B cell (primary cell): ENCODE measurements at regions not wholly inside any gene's neighbourhood (a gene's known extent, or its start where the extent isn't known, plus 50 kb on each side); places are given as distances from the start of the nearest gene placed in this dataset.

Experiments
- ATAC-seq: fragments of 200-7000 bp; cut with Tn5 transposase; one replicate; pipeline ENCODE4 v1.10.0; 2021; ENCODE audit warnings: low read depth, mild to moderate bottlenecking, moderate number of reproducible peaks, moderate library complexity
- CTCF ChIA-PET: fragments of 350-600 bp; sonication (Branson Sonifier 250); formaldehyde crosslinking; loops from one replicate; lab custom pipeline; 2021; ENCODE audit warnings: antibody characterized with exemption, inconsistent platforms; lab: Charles Lee
- POLR2A ChIA-PET: fragments of 350-600 bp; sonication (Branson Sonifier 250); formaldehyde crosslinking; loops from one replicate; lab custom pipeline; 2021; ENCODE audit warnings: antibody characterized with exemption; lab: Charles Lee
- DNase-seq: peaks from one replicate; pipeline ENCODE4 v3.0.0; 2013
- H2AFZ ChIP-seq: 2 replicates; pipeline ENCODE4 v1.6.1; 2012; ENCODE audit warnings: mild to moderate bottlenecking, low read depth, low read length; ENCODE audit not compliant: insufficient read depth, poor library complexity, severe bottlenecking
- H3K27ac ChIP-seq, 2 donors: 1 replicate in 1 of 2; 2 replicates in 1 of 2; pipeline ENCODE4 v1.5.1; 2012 to 2013; ENCODE audit warnings: low read length in 2 of 2, mild to moderate bottlenecking in 2 of 2, moderate library complexity in 1 of 2
- H3K27me3 ChIP-seq, 4 experiments: fragments of 200-600 bp in 1 of 4; sonication (generic) in 1 of 4; replicated peaks in 1 of 4; 1 replicate in 2 of 4; 2 replicates in 2 of 4; pipeline versions ENCODE4 v1.6.1 to v1.7.0; 2013 to 2016; ENCODE audit warnings: low read length in 3 of 4, mild to moderate bottlenecking in 2 of 4, mixed read lengths in 1 of 4, moderate library complexity in 1 of 4; ENCODE audit not compliant: insufficient read depth in 4 of 4, control insufficient read depth in 3 of 4; ENCODE audit errors: control extremely low read depth in 1 of 4
- H3K36me3 ChIP-seq, 2 experiments: replicated peaks in 1 of 2; 1 replicate in 1 of 2; 2 replicates in 1 of 2; pipeline versions ENCODE4 v1.6.1 to v1.7.1; 2013; ENCODE audit warnings: low read length in 1 of 2; ENCODE audit not compliant: insufficient read depth in 2 of 2, control insufficient read depth in 1 of 2; ENCODE audit errors: control extremely low read depth in 1 of 2, extremely low read depth in 1 of 2
- H3K4me1 ChIP-seq, 2 donors: fragments of 200-600 bp in 1 of 2; sonication (generic) in 1 of 2; 1 replicate in 1 of 2; 2 replicates in 1 of 2; pipeline versions ENCODE4 v1.5.1 to v1.6.1; 2013 to 2017; ENCODE audit warnings: low read length in 2 of 2; ENCODE audit not compliant: control insufficient read depth in 2 of 2, insufficient read depth in 2 of 2
- H3K4me2 ChIP-seq: replicated peaks from 2 replicates; pipeline ENCODE3; 2012; ENCODE audit warnings: mild to moderate bottlenecking, low read depth, low read length; ENCODE audit not compliant: poor library complexity, severe bottlenecking
- H3K4me3 ChIP-seq, 5 experiments: fragments of 200-600 bp in 1 of 5; sonication (generic) in 1 of 5; 1 replicate in 3 of 5; 2 replicates in 2 of 5; pipeline versions ENCODE4 v1.5.1 to v1.7.0; 2011 to 2016; ENCODE audit warnings: low read length in 4 of 5, mild to moderate bottlenecking in 4 of 5, low read depth in 2 of 5, control low read depth in 1 of 5, moderate library complexity in 1 of 5; ENCODE audit not compliant: insufficient read depth in 1 of 5; ENCODE audit errors: control extremely low read depth in 1 of 5, extremely low read depth in 1 of 5
- H3K79me2 ChIP-seq: fragments of 200-600 bp; sonication (generic); one replicate; pipeline ENCODE4 v1.6.0; 2016; ENCODE audit warnings: low read length; ENCODE audit not compliant: control insufficient read depth, insufficient read depth
- H3K9ac ChIP-seq: fragments of 200-600 bp; sonication (generic); 2 replicates; pipeline ENCODE4 v1.6.1; 2017; ENCODE audit warnings: mild to moderate bottlenecking, low read length, moderate library complexity
- H3K9me3 ChIP-seq, 3 donors: one replicate each; pipeline versions ENCODE4 v1.6.1 to v1.7.1; 2013; ENCODE audit warnings: low read length in 2 of 3; ENCODE audit not compliant: control insufficient read depth in 2 of 3, insufficient read depth in 1 of 3; ENCODE audit errors: control extremely low read depth in 1 of 3
- H4K20me1 ChIP-seq: 2 replicates; pipeline ENCODE4 v1.6.0; 2012; ENCODE audit warnings: mild to moderate bottlenecking, low read length; ENCODE audit not compliant: insufficient read depth, control insufficient read depth, poor library complexity, severe bottlenecking
- H3K27ac Mint-ChIP-seq: one replicate; pipeline ENCODE4 v1.8.0; 2021; ENCODE audit warnings: mixed read lengths
- H3K27me3 Mint-ChIP-seq: one replicate; pipeline ENCODE4 v1.8.0; 2021; ENCODE audit warnings: mixed read lengths
- H3K4me1 Mint-ChIP-seq: one replicate; pipeline ENCODE4 v1.8.0; 2021; ENCODE audit warnings: mixed read lengths
- H3K4me3 Mint-ChIP-seq: one replicate; pipeline ENCODE4 v1.8.0; 2021; ENCODE audit warnings: mixed read lengths
- H3K9me3 Mint-ChIP-seq: one replicate; pipeline ENCODE4 v1.8.0; 2022; ENCODE audit warnings: mixed read lengths; ENCODE audit not compliant: insufficient read depth
- EZH2 ChIP-seq: IDR thresholded peaks from 2 replicates; pipeline ENCODE4 v1.6.1; 2012; ENCODE audit warnings: borderline replicate concordance, low read depth, mild to moderate bottlenecking, moderate library complexity, low read length; ENCODE audit not compliant: insufficient read depth, poor library complexity, severe bottlenecking
- WGBS: methylation state at CpG from one replicate; pipeline ENCODE4 v1.1.5; 2013; ENCODE audit warnings: missing lambda C conversion rate; ENCODE audit not compliant: insufficient coverage; 5-methylcytosine and 5-hydroxymethylcytosine counted together
- intact Hi-C: fragments of 100-400 bp; cut with micrococcal nuclease; formaldehyde crosslinking; loops from one replicate; pipeline ENCODE4 v1.10.0; 2022
- TF ChIP-seq, protein P1 (sequence below): fragments of 200-600 bp; IDR thresholded peaks from one replicate; pipeline ENCODE4 v1.8.0; 2022; ENCODE audit warnings: antibody characterized with exemption, mild to moderate bottlenecking

DNA sequence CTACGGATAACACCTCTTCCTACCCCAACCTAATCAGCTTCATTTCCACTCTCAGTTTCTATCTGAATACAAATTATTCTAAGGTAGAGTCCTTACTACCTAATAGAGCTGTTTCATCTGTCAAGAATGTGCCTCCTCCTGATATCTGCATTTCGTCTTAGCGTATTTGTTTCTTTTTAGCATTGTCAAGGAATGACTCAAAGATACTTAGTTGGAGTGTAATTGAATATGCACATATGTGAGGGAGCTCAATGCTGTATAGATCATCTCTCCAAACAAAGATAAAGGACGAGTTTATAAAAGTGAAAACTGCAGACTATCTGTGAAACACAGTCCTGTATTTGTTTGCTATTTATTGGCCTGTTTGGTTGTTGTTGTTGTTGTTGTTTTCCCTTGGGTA is 2059.4 kb upstream of the CELF4 start:
- TF ChIP-seq, protein P1, sequence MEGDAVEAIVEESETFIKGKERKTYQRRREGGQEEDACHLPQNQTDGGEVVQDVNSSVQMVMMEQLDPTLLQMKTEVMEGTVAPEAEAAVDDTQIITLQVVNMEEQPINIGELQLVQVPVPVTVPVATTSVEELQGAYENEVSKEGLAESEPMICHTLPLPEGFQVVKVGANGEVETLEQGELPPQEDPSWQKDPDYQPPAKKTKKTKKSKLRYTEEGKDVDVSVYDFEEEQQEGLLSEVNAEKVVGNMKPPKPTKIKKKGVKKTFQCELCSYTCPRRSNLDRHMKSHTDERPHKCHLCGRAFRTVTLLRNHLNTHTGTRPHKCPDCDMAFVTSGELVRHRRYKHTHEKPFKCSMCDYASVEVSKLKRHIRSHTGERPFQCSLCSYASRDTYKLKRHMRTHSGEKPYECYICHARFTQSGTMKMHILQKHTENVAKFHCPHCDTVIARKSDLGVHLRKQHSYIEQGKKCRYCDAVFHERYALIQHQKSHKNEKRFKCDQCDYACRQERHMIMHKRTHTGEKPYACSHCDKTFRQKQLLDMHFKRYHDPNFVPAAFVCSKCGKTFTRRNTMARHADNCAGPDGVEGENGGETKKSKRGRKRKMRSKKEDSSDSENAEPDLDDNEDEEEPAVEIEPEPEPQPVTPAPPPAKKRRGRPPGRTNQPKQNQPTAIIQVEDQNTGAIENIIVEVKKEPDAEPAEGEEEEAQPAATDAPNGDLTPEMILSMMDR, result no peak
- no peak for TF ChIP-seq EZH2
- Histone ChIP-seq H3K9ac (no peak overlapping the region), H4K20me1 (no peaks in the 10 kb centered on the region), H2AFZ (no peak overlapping the region), H3K4me3 (no peak overlapping the region), H3K4me1 (no peaks in the 10 kb centered on the region), H3K4me2 (no peak overlapping the region), H3K79me2 (no peaks in the 10 kb centered on the region), H3K27me3 (no peaks in the 10 kb centered on the region), H3K9me3 (no peaks in the 10 kb centered on the region), H3K36me3 (no peaks in the 10 kb centered on the region), H3K27ac (no peak overlapping the region)
- CTCF ChIA-PET, result no interaction called here
- H3K27me3 Mint-ChIP-seq, result no peaks in the 10 kb centered on the region
- no peak overlapping the region for H3K4me3 Mint-ChIP-seq
- no peaks in the 10 kb centered on the region for H3K9me3 Mint-ChIP-seq
- H3K4me1 Mint-ChIP-seq, result no peaks in the 10 kb centered on the region
- intact Hi-C loops, result no loop called here
- POLR2A ChIA-PET, result no interaction called here
- no peak for DNase-seq
- no peak for ATAC-seq
- no peak overlapping the region for H3K27ac Mint-ChIP-seq
- WGBS, result 100% methylated on average over 1 of the region's 4 CpGs

DNA sequence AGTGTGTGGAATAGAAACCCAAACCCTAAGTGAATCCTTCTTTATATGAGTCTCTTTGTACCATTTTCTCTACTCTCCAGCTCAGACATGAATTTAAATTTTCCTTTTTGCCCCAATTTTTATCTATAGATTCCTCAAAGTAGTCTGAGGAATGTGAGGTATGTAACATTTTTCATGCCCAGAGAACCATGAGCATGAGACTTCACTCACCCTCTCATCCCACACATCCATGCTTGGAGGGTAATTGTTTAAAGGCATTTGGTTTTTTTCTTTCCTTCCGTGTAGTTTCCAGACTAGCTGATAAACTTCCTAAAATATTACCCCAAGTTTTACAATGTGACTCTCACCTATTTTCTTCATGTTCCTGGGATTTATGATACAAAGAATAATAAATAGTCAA is 2056.8 kb upstream of the CELF4 start:
- Histone ChIP-seq H3K27ac (no peak overlapping the region), H3K9ac (no peak overlapping the region), H4K20me1 (no peaks in the 10 kb centered on the region), H3K4me1 (no peaks in the 10 kb centered on the region), H3K4me2 (no peak overlapping the region), H3K79me2 (no peaks in the 10 kb centered on the region), H2AFZ (no peak overlapping the region), H3K27me3 (no peaks in the 10 kb centered on the region), H3K9me3 (peaks cover 0 to 14% (median 0%) of the 10 kb centered on the region in 3 donors), H3K36me3 (no peaks in the 10 kb centered on the region), H3K4me3 (no peak overlapping the region)
- Mint-ChIP-seq H3K4me3 (no peak overlapping the region), H3K27me3 (no peaks in the 10 kb centered on the region), H3K27ac (no peak overlapping the region), H3K4me1 (no peaks in the 10 kb centered on the region), H3K9me3 (peaks cover 3% of the 10 kb centered on the region)
- intact Hi-C loops, result no loop called here
- ChIA-PET POLR2A (no interaction called here), CTCF (no interaction called here)
- no CpG with 5 or more reads among the region's 1 CpG for WGBS
- no peak for ATAC-seq
- TF ChIP-seq, protein P1, result no peak
- TF ChIP-seq EZH2, result no peak
- no peak for DNase-seq
